IMR-90 (cell line): ENCODE measurements at regions not wholly inside any gene's neighbourhood (a gene's known extent, or its start where the extent isn't known, plus 50 kb on each side); places are given as distances from the start of the nearest gene placed in this dataset.

ENCODE experiments used
- ATAC-seq: fragments of 200-7000 bp; cut with Tn5 transposase; 2 replicates; pipeline ENCODE4 v1.9.1; 2020; ENCODE audit warnings: low read depth, mild to moderate bottlenecking, moderate library complexity
- BruUV-seq: library from RNA; stranded (reverse); fragments of 400-500 nt; replicated peaks from 2 replicates; lab custom pipeline; 2021; lab: Mats Ljungman, UMichigan
- CTCF ChIA-PET: fragments of 300-600 bp; formaldehyde crosslinking; extraction: SDS; loops from one replicate; lab custom pipeline; 2021; ENCODE audit warnings: antibody characterized with exemption; lab: Yijun Ruan, JAX
- POLR2A ChIA-PET: fragments of 300-600 bp; sonication (Branson Sonifier 250); formaldehyde crosslinking; loops from one replicate; lab custom pipeline; 2022; ENCODE audit warnings: antibody characterized with exemption; ENCODE audit not compliant: unreplicated experiment; lab: Charles Lee
- DNase-seq: peaks from one replicate; pipeline ENCODE4 v3.0.0; 2013
- H2AFZ ChIP-seq: replicated peaks from 2 replicates; pipeline ENCODE3; 2013; ENCODE audit warnings: low read length, mild to moderate bottlenecking; ENCODE audit not compliant: poor library complexity
- H2AK5ac ChIP-seq: 2 replicates; pipeline ENCODE4 v1.6.1; 2013; ENCODE audit warnings: low read depth, low read length, inconsistent platforms
- H2AK9ac ChIP-seq: replicated peaks from 2 replicates; pipeline ENCODE3; 2013; ENCODE audit warnings: mild to moderate bottlenecking, low read depth, low read length, moderate library complexity; ENCODE audit not compliant: poor library complexity
- H2BK120ac ChIP-seq: 2 replicates; pipeline ENCODE4 v1.6.1; 2013; ENCODE audit warnings: low read depth, low read length, inconsistent platforms
- H2BK15ac ChIP-seq: 3 replicates; pipeline ENCODE4 v1.6.1; 2013; ENCODE audit warnings: low read depth, low read length, inconsistent platforms
- H2BK20ac ChIP-seq: 2 replicates; pipeline ENCODE4 v1.6.1; 2013; ENCODE audit warnings: low read depth, mild to moderate bottlenecking, inconsistent platforms, low read length, moderate library complexity
- H2BK5ac ChIP-seq: 2 replicates; pipeline ENCODE4 v1.6.1; 2013; ENCODE audit warnings: mild to moderate bottlenecking, low read depth, low read length, inconsistent platforms; ENCODE audit not compliant: poor library complexity, severe bottlenecking
- H3K14ac ChIP-seq: replicated peaks from 2 replicates; pipeline ENCODE4 v1.6.1; 2013; ENCODE audit warnings: low read depth, low read length, inconsistent platforms
- H3K18ac ChIP-seq: 2 replicates; pipeline ENCODE4 v1.6.1; 2013; ENCODE audit warnings: low read depth, low read length, control low read depth
- H3K23ac ChIP-seq: 2 replicates; pipeline ENCODE4 v1.6.1; 2013; ENCODE audit warnings: low read depth, low read length, inconsistent platforms
- H3K27ac ChIP-seq: 2 replicates; pipeline ENCODE4 v1.5.1; 2013; ENCODE audit warnings: mild to moderate bottlenecking, control low read depth, low read length; ENCODE audit not compliant: insufficient read depth
- H3K27me3 ChIP-seq: 2 replicates; pipeline ENCODE4 v1.6.1; 2013; ENCODE audit warnings: low read length; ENCODE audit not compliant: control insufficient read depth, insufficient read depth
- H3K36me3 ChIP-seq: 2 replicates; pipeline ENCODE4 v1.6.1; 2013; ENCODE audit warnings: low read length, mixed read lengths; ENCODE audit not compliant: control insufficient read depth, insufficient read depth
- H3K4ac ChIP-seq: 2 replicates; pipeline ENCODE4 v1.6.1; 2013; ENCODE audit warnings: low read depth, low read length, inconsistent platforms
- H3K4me1 ChIP-seq: 2 replicates; pipeline ENCODE4 v1.6.1; 2013; ENCODE audit warnings: low read length, mixed read lengths; ENCODE audit not compliant: control insufficient read depth, insufficient read depth
- H3K4me2 ChIP-seq: 2 replicates; pipeline ENCODE4 v1.6.1; 2013; ENCODE audit warnings: low read depth, mild to moderate bottlenecking, control low read depth, low read length, moderate library complexity
- H3K4me3 ChIP-seq: 2 replicates; pipeline ENCODE4 v1.5.1; 2013; ENCODE audit warnings: low read depth, mild to moderate bottlenecking, control low read depth, low read length, moderate library complexity; ENCODE audit not compliant: insufficient read depth
- H3K56ac ChIP-seq: 2 replicates; pipeline ENCODE4 v1.6.1; 2013; ENCODE audit warnings: low read length, inconsistent platforms; ENCODE audit not compliant: insufficient read depth; ENCODE audit errors: extremely low read depth
- H3K79me1 ChIP-seq, 2 experiments: 2 replicates each; pipeline ENCODE4 v1.6.1; 2013; ENCODE audit warnings: low read length in 2 of 2, inconsistent platforms in 1 of 2, low read depth in 1 of 2
- H3K9ac ChIP-seq: 2 replicates; pipeline ENCODE4 v1.6.1; 2013; ENCODE audit warnings: low read depth, low read length, control low read depth
- H3K9me1 ChIP-seq: 2 replicates; pipeline ENCODE4 v1.6.1; 2013; ENCODE audit warnings: low read length, inconsistent platforms; ENCODE audit not compliant: insufficient read depth
- H3K9me3 ChIP-seq: 2 replicates; pipeline ENCODE4 v1.6.1; 2013; ENCODE audit warnings: low read length; ENCODE audit not compliant: control insufficient read depth, insufficient read depth
- H4K20me1 ChIP-seq: 2 replicates; pipeline ENCODE4 v1.6.1; 2013; ENCODE audit warnings: low read length, inconsistent platforms; ENCODE audit not compliant: insufficient read depth
- H4K5ac ChIP-seq: 2 replicates; pipeline ENCODE4 v1.6.1; 2013; ENCODE audit warnings: mild to moderate bottlenecking, low read depth, low read length, control low read depth
- H4K8ac ChIP-seq, 2 experiments: 2 replicates each; pipeline ENCODE4 v1.6.1; 2013; ENCODE audit warnings: low read depth in 2 of 2, low read length in 2 of 2, control low read depth in 1 of 2, inconsistent platforms in 1 of 2
- H4K91ac ChIP-seq: 2 replicates; pipeline ENCODE4 v1.6.1; 2013; ENCODE audit warnings: low read depth, low read length, inconsistent platforms; ENCODE audit not compliant: insufficient read depth
- CHD1 ChIP-seq: IDR thresholded peaks from 2 replicates; pipeline ENCODE4 v1.6.1; 2012; ENCODE audit warnings: low read depth, low read length, improper control_type of control experiment
- CTCF ChIP-seq: conservative IDR thresholded peaks from 2 replicates; pipeline ENCODE4 v1.5.1; 2012; ENCODE audit warnings: mild to moderate bottlenecking, low read depth, low read length, improper control_type of control experiment
- ELK1 ChIP-seq: fragments of 150-350 bp; IDR thresholded peaks from 2 replicates; pipeline ENCODE4 v1.6.1; 2016; ENCODE audit warnings: low read depth, mild to moderate bottlenecking, low read length, moderate library complexity, borderline replicate concordance
- MXI1 ChIP-seq: IDR thresholded peaks from 2 replicates; pipeline ENCODE4 v1.6.1; 2012; ENCODE audit warnings: low read depth, mild to moderate bottlenecking, low read length, moderate library complexity, borderline replicate concordance
- NFE2L2 ChIP-seq: fragments of 150-350 bp; IDR thresholded peaks from 2 replicates; pipeline ENCODE4 v1.6.1; 2016; ENCODE audit warnings: low read depth, mild to moderate bottlenecking, low read length
- POLR2A ChIP-seq: IDR thresholded peaks from 2 replicates; pipeline ENCODE4 v1.6.1; 2012; ENCODE audit warnings: mild to moderate bottlenecking, low read depth, low read length
- RAD21 ChIP-seq: IDR thresholded peaks from 2 replicates; pipeline ENCODE4 v1.6.1; 2012; ENCODE audit warnings: low read length, improper control_type of control experiment
- RCOR1 ChIP-seq: IDR thresholded peaks from 2 replicates; pipeline ENCODE4 v1.6.1; 2012; ENCODE audit warnings: mild to moderate bottlenecking, low read length, improper control_type of control experiment; ENCODE audit not compliant: insufficient replicate concordance
- RFX5 ChIP-seq: IDR thresholded peaks from 2 replicates; pipeline ENCODE4 v1.8.0; 2012; ENCODE audit warnings: low read depth, mild to moderate bottlenecking, low read length, moderate library complexity
- SMC3 ChIP-seq: fragments of 150-350 bp; IDR thresholded peaks from 2 replicates; pipeline ENCODE4 v1.6.1; 2016; ENCODE audit warnings: low read depth, mild to moderate bottlenecking, antibody characterized with exemption, low read length, moderate library complexity
- WGBS, 2 experiments: methylation state at CpG; one replicate each; pipeline versions ENCODE4 v1.1.5 to v1.1.7; 2013; ENCODE audit warnings: missing lambda C conversion rate in 2 of 2; ENCODE audit not compliant: insufficient read length in 1 of 2; ENCODE audit errors: extremely low coverage in 2 of 2; 5-methylcytosine and 5-hydroxymethylcytosine counted together
- dilution Hi-C: fragments of 300-500 bp; cut with HindIII; formaldehyde crosslinking; loops from one replicate; pipeline ENCODE4 v1.14.3; 2018; ENCODE audit warnings: low sequenced_read_pairs; ENCODE audit not compliant: unreplicated experiment
- in situ Hi-C: fragments of 300-500 bp; cut with MboI; formaldehyde crosslinking; loops from 3 replicates; pipeline ENCODE4 v1.14.3; 2019; ENCODE audit warnings: low sequenced_read_pairs, inconsistent platforms, mixed read lengths
- intact Hi-C: fragments of 100-400 bp; cut with micrococcal nuclease; formaldehyde crosslinking; loops from 2 replicates; pipeline ENCODE4 v1.10.0; 2022

- H2AK5ac ChIP-seq: no peak overlapping the region
- no peak for DNase-seq
- WGBS, 2 experiments: 49% methylated on average over 35 of the region's 56 CpGs; no CpG with 5 or more reads in 1 of the 2 experiments
- no peaks in the 10 kb centered on the region for H3K36me3 ChIP-seq
- dilution Hi-C loops (no loop called here), intact Hi-C loops (no loop called here), in situ Hi-C loops (no loop called here)
- no peak overlapping the region for H3K56ac ChIP-seq
- H2BK20ac ChIP-seq: no peak overlapping the region
- no peak overlapping the region for H2AK9ac ChIP-seq
- ATAC-seq: no peak
- POLR2A ChIA-PET: no interaction called here
- no peak overlapping the region for H2BK120ac ChIP-seq
- H3K9ac ChIP-seq: no peak overlapping the region
- no peak overlapping the region for H2AFZ ChIP-seq
- no peak overlapping the region for H4K91ac ChIP-seq
- H2BK5ac ChIP-seq: no peak overlapping the region
- H3K4me1 ChIP-seq: no peaks in the 10 kb centered on the region
- no peaks in the 10 kb centered on the region for H3K79me1 ChIP-seq
- no peak overlapping the region for H3K4me3 ChIP-seq
- no peak overlapping the region for H3K18ac ChIP-seq
- H4K20me1 ChIP-seq: no peaks in the 10 kb centered on the region
- CTCF ChIA-PET: no interaction called here
- H3K27ac ChIP-seq: no peak overlapping the region
- peaks cover 23% of the 10 kb centered on the region for H3K9me3 ChIP-seq
- no peak overlapping the region for H4K5ac ChIP-seq
- no peaks in the 10 kb centered on the region for H3K27me3 ChIP-seq
- BruUV-seq: no TSS peak
- H3K4me2 ChIP-seq: no peak overlapping the region
- no peak overlapping the region for H2BK15ac ChIP-seq
- H3K4ac ChIP-seq: no peak overlapping the region
- TF ChIP-seq RFX5 (no peak), CHD1 (no peak), POLR2A (no peak), SMC3 (no peak), RCOR1 (no peak), NFE2L2 (no peak), RAD21 (no peak), ELK1 (no peak), MXI1 (no peak), CTCF (no peak)
- H3K14ac ChIP-seq: no peak overlapping the region
- H3K9me1 ChIP-seq: no peaks in the 10 kb centered on the region
- H4K8ac ChIP-seq: no peak overlapping the region
- no peak overlapping the region for H3K23ac ChIP-seq
Observed at GRCh38 chr14:106844608-106845285, 1318.4 kb downstream of the TMEM121 start.
